SK-N-MC (cell line): ENCODE measurements at regions not wholly inside any gene's neighbourhood (a gene's known extent, or its start where the extent isn't known, plus 50 kb on each side); places are given as distances from the start of the nearest gene placed in this dataset.

Experiments used
- DNase-seq: peaks from one replicate; pipeline ENCODE4 v3.0.0-alpha.2; 2011; ENCODE audit warnings: low read depth, low spot score
- H3K27ac ChIP-seq: fragments of 200-600 bp; sonication (generic); 2 replicates; pipeline ENCODE4 v1.5.1; 2016; ENCODE audit warnings: mixed run types
- H3K36me3 ChIP-seq: fragments of 200-600 bp; sonication (generic); 2 replicates; pipeline ENCODE4 v1.6.1; 2017; ENCODE audit warnings: antibody characterized with exemption, low read length, mixed read lengths; ENCODE audit not compliant: insufficient read depth
- H3K4me3 ChIP-seq: fragments of 200-600 bp; sonication (generic); 2 replicates; pipeline ENCODE4 v1.5.1; 2016
- H3K9ac ChIP-seq: fragments of 200-600 bp; sonication (generic); 2 replicates; pipeline ENCODE4 v1.8.0; 2017; ENCODE audit warnings: mixed run types, mixed read lengths; ENCODE audit not compliant: insufficient read length
- H3K9me3 ChIP-seq: fragments of 200-600 bp; sonication (generic); 2 replicates; pipeline ENCODE4 v1.6.1; 2017; ENCODE audit warnings: low read depth, mild to moderate bottlenecking, antibody characterized with exemption, low read length, moderate library complexity, mixed read lengths
- EZH2 ChIP-seq: fragments of 200-600 bp; sonication (generic); IDR thresholded peaks from one replicate; pipeline ENCODE4 v1.6.1; 2017; ENCODE audit warnings: antibody characterized with exemption
- FOXP2 ChIP-seq: optimal IDR thresholded peaks from 2 replicates; pipeline ENCODE3; 2011; ENCODE audit warnings: mild to moderate bottlenecking, moderate library complexity; ENCODE audit not compliant: insufficient read depth; ENCODE audit errors: extremely low read length, control extremely low read depth
- POLR2AphosphoS5 ChIP-seq: IDR thresholded peaks from 2 replicates; pipeline ENCODE4 v1.6.1; 2012; ENCODE audit warnings: mild to moderate bottlenecking, low read depth, low read length, borderline replicate concordance

GRCh38 chr1:195076682-195077081 lies 1531.6 kb downstream of the KCNT2 start:
- TF ChIP-seq POLR2AphosphoS5 (no peak), FOXP2 (no peak), EZH2 (no peak)
- no peaks in the 10 kb centered on the region for H3K9me3 ChIP-seq
- no peak overlapping the region for H3K9ac ChIP-seq
- no peak overlapping the region for H3K4me3 ChIP-seq
- no peak overlapping the region for H3K27ac ChIP-seq
- DNase-seq: no peak
- H3K36me3 ChIP-seq: no peaks in the 10 kb centered on the region

- H3K9ac ChIP-seq: no peak overlapping the region
- TF ChIP-seq POLR2AphosphoS5 (no peak), EZH2 (no peak), FOXP2 (no peak)
- no peak overlapping the region for H3K27ac ChIP-seq
- H3K36me3 ChIP-seq: no peaks in the 10 kb centered on the region
- DNase-seq: no peak
- H3K9me3 ChIP-seq: no peaks in the 10 kb centered on the region
- H3K4me3 ChIP-seq: no peak overlapping the region
These were observed 1532.3 kb downstream of the KCNT2 start for GRCh38 chr1:195075973-195076372.

- Histone ChIP-seq H3K9ac (no peak overlapping the region), H3K9me3 (no peaks in the 10 kb centered on the region), H3K4me3 (no peak overlapping the region), H3K27ac (no peak overlapping the region), H3K36me3 (no peaks in the 10 kb centered on the region)
- no peak for DNase-seq
- TF ChIP-seq FOXP2: no peak
- no peak for TF ChIP-seq EZH2
- TF ChIP-seq POLR2AphosphoS5: no peak
These were observed 1536.8 kb downstream of the KCNT2 start for GRCh38 chr1:195071461-195071860.

GRCh38 chr1:195065437-195065836 lies 1542.8 kb downstream of the KCNT2 start:
- H3K27ac ChIP-seq: no peak overlapping the region
- DNase-seq: no peak
- TF ChIP-seq POLR2AphosphoS5 (no peak), FOXP2 (no peak), EZH2 (no peak)

GRCh38 chr1:195064358-195064757 lies 1543.9 kb downstream of the KCNT2 start:
- TF ChIP-seq EZH2 (no peak), FOXP2 (no peak), POLR2AphosphoS5 (no peak)

More at GRCh38 chr1:195065437-195065836, 1542.8 kb downstream of the KCNT2 start:
- Histone ChIP-seq H3K4me3 (no peak overlapping the region), H3K9me3 (no peaks in the 10 kb centered on the region), H3K36me3 (no peaks in the 10 kb centered on the region), H3K9ac (no peak overlapping the region)

GRCh38 chr1:195054217-195054687 lies 1554.0 kb downstream of the KCNT2 start:
- no peak overlapping the region for H3K27ac ChIP-seq
- H3K9ac ChIP-seq: no peak overlapping the region
- no peak overlapping the region for H3K4me3 ChIP-seq
- H3K9me3 ChIP-seq: no peaks in the 10 kb centered on the region
- no peak for DNase-seq
- H3K36me3 ChIP-seq: no peaks in the 10 kb centered on the region
- no peak for TF ChIP-seq POLR2AphosphoS5
- no peak for TF ChIP-seq FOXP2
- no peak for TF ChIP-seq EZH2

More at GRCh38 chr1:195064358-195064757, 1543.9 kb downstream of the KCNT2 start:
- DNase-seq: no peak
- no peaks in the 10 kb centered on the region for H3K36me3 ChIP-seq
- H3K4me3 ChIP-seq: no peak overlapping the region
- no peak overlapping the region for H3K27ac ChIP-seq
- no peaks in the 10 kb centered on the region for H3K9me3 ChIP-seq
- no peak overlapping the region for H3K9ac ChIP-seq

- TF ChIP-seq FOXP2 (no peak), EZH2 (no peak), POLR2AphosphoS5 (no peak)
- Histone ChIP-seq H3K27ac (no peak overlapping the region), H3K36me3 (no peaks in the 10 kb centered on the region), H3K9me3 (no peaks in the 10 kb centered on the region), H3K4me3 (no peak overlapping the region), H3K9ac (no peak overlapping the region)
- DNase-seq: no peak
These were observed 1554.8 kb downstream of the KCNT2 start for GRCh38 chr1:195053478-195053877.

- Histone ChIP-seq H3K9ac (no peak overlapping the region), H3K9me3 (no peaks in the 10 kb centered on the region), H3K36me3 (no peaks in the 10 kb centered on the region), H3K27ac (no peak overlapping the region), H3K4me3 (no peak overlapping the region)
- TF ChIP-seq FOXP2: no peak
- no peak for TF ChIP-seq POLR2AphosphoS5
- TF ChIP-seq EZH2: no peak
- DNase-seq: no peak
These were observed 1560.5 kb downstream of the KCNT2 start for GRCh38 chr1:195047772-195048171.

GRCh38 chr1:195045072-195045471 lies 1563.2 kb downstream of the KCNT2 start:
- no peaks in the 10 kb centered on the region for H3K9me3 ChIP-seq
- TF ChIP-seq POLR2AphosphoS5 (no peak), FOXP2 (no peak), EZH2 (no peak)
- no peak for DNase-seq
- H3K4me3 ChIP-seq: no peak overlapping the region
- no peaks in the 10 kb centered on the region for H3K36me3 ChIP-seq
- no peak overlapping the region for H3K9ac ChIP-seq
- H3K27ac ChIP-seq: no peak overlapping the region
